HG03457 (cell line): ENCODE measurements at regions not wholly inside any gene's neighbourhood (a gene's known extent, or its start where the extent isn't known, plus 50 kb on each side); places are given as distances from the start of the nearest gene placed in this dataset.

Experiments
- ATAC-seq: cut with Tn5 transposase; IDR thresholded peaks from one replicate; pipeline ENCODE4 v1.9.1; 2021; ENCODE audit warnings: moderate number of reproducible peaks; ENCODE audit not compliant: unreplicated experiment

DNA sequence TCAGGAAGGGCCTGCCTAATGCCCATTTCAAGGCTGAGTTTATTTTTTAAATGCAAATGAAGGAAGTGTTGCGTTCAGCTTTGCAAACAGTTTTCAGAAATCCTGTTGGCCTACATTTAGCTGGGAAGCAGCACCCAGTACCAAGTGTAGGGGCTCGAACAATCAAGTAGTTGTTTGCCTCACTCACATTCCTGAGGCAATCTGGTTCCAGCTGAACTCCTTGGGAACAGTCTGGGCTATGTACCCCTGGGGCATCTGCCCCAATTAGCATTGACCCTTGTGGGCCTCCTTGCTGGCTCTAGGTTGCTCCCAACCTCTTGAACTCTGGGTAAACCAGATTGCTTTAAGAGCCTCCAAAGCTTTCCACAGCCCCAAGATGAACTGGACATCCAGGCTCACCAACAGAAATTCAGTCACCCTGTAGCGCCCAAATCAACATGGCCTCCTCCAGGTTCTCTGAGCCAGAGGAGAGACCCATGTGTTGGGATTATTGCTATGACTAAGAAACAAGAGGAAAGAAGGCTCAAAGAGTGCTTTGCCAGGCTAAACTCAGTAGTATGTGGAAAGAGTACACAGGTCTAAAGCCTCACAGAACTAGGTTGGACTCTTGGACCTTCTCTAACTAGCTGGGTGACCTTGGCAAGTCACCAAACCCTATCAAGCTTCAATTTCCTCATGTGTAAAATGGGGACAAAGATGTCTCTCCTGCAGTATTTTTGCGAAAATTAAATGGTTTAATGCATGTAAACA, 532.7 kb downstream of the SOX2 start:
- ATAC-seq: no peak

DNA sequence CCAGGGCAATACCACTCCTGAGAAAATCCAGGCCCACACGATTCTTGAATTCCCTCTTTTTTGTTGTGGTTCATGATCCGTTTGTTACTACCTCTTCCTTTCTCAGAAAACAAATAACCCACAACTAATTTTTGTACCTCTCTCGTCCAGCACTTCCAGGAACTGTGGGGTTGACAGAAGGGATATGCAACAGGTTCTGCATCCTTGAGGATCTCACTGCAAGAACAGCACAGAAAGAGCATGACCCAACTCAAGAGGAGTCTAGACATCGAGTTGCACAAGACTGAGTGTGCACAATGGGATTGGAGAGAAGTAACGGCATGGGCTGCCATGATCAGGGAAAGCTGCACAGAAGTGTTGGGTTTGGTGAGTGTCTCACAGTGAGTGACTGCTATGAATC, 533.3 kb downstream of the SOX2 start:
- no peak for ATAC-seq

DNA sequence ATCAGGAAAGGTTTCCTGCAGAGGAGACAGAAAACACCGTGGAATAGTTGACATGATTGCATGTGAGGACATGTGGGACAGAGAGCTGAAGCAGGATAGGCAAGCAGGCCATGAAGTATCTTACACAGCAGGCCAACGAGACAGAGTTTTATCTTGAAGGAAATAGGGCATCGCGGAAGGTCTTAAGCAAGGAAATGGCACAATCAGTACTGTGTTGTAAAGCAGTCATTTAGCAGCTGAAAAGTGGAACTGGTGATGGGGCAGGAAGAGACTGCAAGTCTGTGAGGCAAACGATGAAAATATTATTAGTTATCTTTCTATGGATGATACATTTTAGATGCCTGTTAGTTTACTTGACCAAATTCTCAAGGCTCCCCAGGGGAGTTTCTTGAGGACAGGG, 535.1 kb downstream of the SOX2 start:
- no peak for ATAC-seq

DNA sequence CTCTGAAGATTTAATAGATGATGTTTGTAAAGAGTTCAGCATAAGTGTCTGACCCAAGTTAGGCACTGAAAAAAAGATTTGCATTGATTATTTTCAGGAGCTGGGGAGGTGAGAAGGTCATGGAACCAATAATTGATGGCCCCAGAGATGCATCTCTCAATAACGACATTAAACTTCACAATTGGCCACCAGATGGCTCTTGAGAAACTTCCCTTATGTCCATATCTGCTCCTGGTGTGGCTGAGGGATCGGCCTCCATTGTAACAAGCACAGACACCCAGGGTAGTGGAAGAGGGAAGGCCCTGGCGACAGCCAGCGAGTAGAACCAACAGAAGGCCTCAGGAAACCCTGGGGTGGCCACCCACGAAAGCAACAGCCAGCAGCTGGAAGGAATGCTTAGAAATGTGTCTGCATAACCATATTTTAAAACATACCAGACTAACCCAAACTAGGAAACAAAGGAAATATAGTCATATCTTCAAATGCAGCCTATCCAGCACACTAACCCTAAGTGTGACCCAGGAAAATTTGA, 536.7 kb downstream of the SOX2 start:
- ATAC-seq: no peak

DNA sequence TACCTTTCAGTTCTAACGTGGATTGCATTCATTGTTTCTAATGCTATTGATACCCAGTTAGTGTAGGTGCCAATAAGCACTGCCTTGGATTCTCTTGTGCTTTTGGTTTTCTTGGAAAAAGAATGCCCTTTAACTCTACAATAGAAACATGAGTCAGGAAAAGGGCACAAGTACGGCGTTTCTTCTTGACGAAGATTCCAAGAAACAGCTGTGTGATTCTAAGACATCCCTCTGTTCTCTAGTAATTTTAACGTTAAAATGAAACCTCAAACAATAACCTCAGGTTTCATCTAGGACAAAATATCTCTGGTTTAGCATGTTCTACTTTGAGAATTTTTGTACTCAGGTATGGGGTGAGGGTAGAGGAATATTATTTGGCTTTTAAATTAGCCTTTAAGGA, 540.5 kb upstream of the ATP11B start:
- ATAC-seq: no peak

DNA sequence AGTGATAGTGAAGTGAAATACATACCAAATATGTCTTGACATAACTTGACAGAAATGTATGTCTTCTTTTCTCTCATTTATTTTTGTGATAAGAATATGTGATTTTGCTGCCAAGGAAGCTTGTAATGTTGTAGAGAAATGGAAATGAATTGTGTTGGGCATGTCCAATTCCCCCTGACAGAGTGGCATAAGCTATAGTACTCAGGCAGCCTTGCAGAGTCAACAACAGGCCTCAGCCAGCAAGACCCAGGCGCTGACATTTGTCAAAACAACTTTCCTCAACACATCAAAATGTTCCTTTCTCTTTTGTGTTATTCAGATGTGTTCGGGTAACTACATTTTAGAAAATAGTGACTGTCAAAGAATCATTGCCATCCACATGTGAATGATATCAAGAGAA, 538.1 kb upstream of the ATP11B start:
- no peak for ATAC-seq

DNA sequence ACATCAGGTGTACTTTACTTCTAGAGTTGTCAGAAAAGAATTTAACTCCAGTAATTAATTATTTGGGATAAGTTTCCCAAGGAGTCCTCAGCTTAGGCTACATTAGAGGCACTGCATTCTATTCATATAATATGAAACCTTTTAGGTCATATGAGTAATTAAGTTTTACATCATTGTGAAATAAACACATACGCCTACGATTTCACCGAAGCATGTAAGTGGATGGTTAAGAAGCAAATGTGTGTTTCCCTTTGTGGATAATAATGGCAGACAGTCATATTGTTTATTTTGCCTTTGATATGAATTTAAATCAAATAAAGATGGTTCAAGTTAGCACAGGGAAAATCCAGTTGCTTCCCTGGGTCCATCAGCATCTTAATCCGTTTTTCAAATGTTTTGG, 535.9 kb upstream of the ATP11B start:
- ATAC-seq: no peak

DNA sequence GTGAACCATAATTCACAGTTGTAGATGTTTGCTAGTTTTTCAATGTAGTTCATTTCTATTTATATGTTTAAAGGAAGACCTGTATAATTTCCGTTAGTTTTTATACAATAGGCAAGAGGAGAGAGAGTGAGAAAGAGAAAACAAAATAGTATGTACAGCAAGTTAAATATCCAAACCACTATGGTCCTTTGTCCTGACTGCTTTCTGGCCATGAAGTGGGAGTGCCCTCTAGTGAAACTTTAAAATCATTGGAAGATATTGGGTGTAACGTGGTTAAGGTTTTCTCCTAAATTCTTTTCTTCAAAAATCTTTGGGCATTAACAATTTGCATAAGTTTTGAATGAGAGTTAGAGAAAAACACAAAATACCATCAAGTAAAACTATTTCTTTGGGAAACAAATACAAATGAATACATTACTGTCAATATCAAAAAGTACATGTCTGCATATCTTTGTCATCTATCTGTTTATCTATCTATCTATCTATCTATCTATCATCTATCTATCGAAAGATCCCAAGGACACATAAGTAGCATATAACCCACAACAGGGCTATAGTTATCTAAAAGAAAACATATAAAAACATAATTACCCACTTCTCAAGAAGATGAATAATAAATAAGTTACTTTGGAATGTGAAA, 534.6 kb upstream of the ATP11B start:
- no peak for ATAC-seq

DNA sequence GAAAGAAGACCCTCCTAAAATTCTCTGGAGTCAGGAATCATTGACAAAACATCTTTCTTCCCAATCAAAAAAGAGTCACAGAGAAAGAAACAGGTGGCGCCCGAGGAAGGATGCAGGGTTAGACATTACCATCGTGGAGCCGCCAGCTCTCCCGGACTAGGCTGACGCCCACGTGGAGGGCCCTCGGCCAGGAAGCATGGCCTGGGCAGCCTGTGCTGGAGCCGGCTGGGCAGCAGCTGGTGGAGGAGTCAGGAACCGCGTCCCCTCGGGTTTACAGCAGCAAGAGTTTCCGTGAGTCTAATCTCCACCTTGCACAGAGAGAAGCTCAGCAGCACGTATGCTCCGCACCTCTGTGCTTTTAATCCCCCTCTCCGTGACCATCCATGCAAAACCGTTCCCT, 533.7 kb upstream of the ATP11B start:
- no peak for ATAC-seq

DNA sequence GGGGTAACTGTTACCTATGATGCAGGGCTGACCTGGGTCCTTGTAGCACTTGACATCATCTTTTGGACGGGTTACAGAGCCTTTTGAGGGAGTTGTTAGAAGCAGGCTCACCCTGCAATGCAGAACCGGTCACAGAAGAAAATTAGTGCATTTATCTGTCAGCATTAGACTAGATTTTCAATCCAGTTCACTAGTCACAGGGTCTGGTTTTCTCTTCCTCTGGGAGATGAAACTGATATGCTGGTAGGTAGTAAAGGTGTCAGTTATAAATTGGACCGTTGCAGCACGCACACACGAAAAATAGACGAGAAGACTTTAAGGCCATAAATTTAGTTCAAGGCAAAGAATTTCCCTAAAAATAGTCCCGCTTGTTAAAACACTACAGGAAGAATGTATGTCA, 532.3 kb upstream of the ATP11B start:
- ATAC-seq: no peak

DNA sequence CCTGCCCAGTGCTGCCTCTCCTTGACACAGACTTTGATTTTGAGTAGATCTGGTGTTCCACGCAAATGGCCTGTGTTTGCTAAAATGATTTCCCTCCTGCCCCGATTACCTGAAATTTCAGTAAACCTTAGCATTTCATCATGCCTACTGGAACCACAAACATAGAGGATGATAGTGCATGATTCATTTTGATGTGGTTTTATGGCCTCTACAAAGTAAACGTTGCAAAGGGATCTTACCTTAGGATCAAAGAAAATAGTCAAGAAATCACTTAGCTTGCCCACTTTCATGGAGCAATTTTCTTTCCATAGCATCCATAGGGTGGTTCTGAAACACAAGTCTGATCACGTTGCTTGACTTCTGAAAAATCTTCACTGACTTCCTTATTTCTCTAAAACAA, 524.6 kb upstream of the ATP11B start:
- ATAC-seq: no peak

DNA sequence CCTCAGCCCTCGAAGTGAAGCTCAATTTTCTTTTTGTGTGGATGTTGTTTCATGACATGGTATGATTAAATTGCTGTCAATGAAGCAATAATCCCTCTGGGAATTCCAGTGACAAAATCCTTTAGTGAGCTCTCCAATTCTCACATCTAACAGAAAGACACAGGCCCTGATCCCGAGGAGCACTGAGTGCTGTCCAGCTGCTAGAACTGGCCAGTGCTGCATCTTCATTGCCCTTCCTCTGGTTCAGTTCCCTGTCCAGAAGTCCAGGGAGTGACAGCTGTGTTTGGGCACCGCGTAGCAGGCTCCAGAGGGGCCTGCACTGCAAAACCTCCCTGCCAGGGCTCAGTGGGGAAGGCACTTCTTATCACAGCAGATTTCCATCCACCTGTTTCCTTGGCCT, 516.8 kb upstream of the ATP11B start:
- ATAC-seq: no peak

DNA sequence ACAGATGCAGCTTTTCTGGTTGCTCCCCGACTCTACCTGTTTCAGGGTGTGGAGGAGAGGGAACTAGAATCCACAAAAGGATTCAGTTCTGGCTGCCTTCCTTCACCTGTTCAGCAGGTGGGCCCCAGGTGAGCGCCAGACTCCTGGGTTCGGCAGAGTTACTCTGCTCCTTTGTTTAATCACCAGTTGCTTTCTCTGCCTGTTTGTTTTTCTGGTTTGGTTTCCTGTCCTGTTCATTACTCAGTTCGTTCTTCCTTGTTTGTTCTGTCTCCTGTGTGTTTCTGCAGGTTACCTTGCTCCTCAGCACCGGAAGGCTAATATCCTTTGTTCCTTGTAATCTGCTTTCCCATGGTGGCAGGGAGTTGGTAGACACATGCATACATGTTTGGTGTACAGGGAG, 508.5 kb upstream of the ATP11B start:
- no peak for ATAC-seq

DNA sequence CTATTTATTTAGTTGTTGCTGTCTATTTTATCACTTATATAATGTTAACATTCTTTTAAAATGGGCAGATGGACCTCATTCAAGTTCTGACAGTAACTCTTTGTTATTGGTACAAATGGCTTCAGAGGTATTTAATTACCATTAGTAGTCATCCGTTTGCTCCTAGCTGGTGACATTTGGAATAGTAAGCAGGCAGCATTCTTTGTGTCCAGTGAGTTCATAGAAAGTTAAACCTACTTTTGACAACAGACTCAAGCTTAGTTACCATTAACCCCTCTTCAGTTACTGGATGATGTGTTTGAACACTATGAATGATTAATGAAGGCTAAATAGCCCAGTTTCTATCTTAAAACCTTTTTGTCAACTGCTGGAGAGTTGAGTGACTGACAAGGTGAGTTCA, 500.7 kb upstream of the ATP11B start:
- ATAC-seq: no peak

DNA sequence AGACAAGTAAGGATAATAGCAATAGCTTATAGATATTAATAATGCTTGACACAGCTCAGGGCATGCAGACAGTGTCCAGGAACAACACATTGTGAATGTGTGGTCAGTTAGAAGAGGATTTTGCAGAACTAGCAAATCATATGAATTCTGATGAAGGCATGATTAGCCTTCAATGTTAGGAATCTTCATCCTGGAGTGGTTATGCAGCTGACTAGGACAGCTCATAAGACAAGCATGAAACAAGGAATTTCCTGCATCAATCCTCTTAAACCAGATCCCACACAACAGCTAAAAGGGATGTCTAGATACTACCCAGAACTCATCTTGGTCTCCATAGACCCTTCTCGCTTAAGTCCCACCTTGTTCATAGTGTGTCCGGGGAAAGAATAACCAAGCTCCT, 499.0 kb upstream of the ATP11B start:
- no peak for ATAC-seq

DNA sequence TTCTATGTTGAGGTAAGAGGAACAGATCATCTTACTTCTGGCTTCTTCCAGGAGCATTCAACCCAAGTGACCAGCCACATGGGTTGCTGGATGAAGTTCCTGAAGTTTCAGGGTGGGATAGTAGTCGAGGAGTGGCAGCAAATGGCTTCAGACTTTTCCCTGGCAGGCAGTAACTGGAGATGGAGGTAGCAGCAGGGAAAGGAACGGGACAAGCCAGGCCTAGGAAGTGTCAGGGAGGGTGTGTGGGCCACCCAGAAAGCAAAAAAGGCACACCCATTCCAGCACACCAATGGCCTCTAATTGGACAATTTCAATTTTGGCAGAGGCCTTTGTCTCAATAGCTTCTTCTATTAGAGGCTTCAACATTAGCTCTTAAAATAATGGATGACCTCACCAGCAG, 498.6 kb upstream of the ATP11B start:
- no peak for ATAC-seq

DNA sequence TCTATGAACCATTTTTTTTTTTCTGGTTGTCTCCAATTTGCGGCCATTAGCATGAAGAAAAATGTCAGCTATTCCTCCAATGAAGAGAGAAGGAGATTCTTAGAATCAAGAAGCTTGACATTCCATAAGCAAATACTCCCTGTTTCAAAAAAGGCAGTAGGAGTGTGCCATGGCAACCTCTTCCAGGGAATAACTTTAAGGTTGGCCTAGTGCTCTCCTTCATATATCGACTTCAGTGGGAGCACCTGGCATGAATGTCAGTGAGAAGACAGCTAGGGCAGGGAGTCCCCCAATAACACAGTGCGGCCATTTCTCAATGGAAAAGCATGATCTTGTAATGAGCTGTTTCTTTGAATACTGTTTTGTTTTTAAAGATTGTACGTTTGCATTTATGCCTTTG, 493.0 kb upstream of the ATP11B start:
- ATAC-seq: no peak

DNA sequence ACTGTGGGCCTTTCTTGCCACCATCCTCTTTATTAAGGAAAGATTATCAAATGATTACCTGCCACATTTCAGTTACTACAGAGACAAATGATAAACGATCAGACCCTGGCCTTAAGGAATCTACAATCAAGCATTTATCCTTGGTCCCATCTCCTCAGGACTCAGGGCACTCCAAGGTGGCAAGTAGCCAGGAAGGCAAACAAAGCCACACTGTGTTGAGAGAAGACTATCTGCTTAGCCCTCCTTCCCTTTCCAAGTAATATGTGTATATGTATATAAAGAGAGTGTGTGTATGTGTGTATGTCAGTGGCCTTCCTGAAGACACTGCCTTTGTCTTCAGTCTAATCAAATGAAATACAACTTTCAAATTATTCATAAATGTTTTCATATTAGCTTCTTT, 490.1 kb upstream of the ATP11B start:
- no peak for ATAC-seq

DNA sequence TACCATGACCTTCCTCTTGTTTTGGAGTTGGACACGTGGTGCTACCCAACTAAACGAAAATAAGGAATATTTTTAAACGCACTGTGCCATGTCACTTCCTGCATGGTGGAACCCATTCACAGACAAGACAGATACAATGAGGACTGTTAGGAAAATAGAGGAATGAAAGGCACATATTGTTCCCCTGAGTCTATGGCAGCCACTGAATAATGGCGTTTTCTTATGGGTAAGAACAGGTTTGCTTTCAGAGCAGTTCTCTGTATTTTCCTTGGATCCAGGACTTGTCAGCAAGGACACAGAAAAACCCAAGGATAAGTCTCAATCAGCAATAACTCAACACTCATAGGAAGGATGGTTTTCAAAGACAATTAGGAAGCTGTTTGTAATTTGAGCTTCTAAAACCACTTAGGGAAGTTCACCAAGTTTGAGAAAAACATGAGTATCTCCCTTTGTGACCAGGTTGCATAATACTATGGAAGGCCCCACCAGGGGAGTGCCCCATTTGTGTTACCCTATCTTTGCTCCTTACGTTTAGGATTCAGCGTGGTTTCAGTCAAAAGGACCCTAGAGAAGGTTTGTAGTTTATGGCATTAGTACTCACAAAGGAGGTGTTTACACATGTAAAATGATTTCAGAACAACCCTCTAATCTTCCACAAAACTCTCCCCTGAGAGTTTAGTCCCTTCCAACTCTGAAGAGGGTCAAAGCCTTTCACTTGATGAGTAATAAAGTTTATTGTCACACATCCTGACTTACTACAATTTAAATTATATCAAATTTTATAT, 487.2 kb upstream of the ATP11B start:
- ATAC-seq: no peak

DNA sequence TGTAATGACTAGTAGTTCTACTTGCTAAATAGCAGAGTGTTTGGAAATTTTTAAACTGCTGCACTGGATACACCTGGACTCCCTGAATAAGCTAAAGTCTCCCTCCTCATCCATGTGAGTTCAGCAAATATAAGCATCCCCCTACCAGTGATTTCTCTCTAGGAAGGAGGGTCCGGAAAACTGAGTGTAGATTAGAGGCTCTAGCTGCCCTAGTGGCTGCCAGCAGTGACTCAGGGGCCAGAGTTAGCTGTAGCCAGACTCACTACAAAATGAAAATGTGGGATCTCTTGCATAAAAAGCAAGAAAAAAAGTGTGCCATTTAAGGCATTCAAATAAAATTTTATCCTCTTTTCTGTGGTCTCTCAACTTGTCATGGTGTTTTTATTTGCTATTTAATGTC, 485.0 kb upstream of the ATP11B start:
- no peak for ATAC-seq

DNA sequence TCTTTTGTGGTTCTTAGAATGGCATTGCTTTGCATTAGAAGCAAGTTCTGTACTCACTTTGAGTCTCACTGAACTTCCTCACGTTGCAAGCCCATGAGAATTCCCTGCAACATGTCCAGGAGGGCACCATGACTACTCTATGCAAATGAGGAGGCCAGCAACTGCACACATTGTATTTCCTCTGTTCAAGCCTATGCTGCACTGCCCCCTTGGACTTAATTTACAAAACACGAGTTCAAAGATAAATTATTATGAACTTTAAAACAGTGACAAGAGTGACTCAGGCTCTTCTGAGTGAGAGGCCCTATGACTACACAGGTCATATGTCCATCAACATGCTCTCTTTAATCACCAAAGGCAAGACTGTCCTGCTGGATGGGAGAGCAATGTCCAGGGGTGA, 484.2 kb upstream of the ATP11B start:
- ATAC-seq: no peak

DNA sequence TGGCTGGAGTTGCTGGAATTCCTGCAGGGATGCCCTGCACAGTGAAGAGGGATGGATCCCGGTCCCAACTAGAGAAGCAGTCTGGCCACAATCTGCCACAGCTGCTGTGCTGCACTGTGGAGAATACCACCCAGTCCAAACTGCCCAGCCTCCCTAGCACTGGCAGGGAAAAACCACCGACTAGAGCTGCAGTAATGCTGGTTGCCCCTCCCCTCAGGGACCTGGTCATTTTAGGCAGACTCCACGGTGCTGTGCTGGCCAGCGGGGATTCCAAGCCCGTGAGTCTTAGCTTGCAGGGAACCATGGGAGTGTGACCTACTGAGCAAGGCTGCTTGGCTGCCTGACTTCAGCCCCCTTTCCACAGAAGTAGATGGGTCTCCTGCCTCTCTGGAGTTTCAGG, 478.0 kb upstream of the ATP11B start:
- no peak for ATAC-seq
